ENCODE measurements at regions not wholly inside any gene's neighbourhood (a gene's known extent, or its start where the extent isn't known, plus 50 kb on each side); places are given as distances from the start of the nearest gene placed in this dataset.

- WGBS, 2 donors: 74 to 79% methylated on average over 2 of the region's 2 CpGs
- Histone ChIP-seq H3K27me3 (no peaks in the 10 kb centered on the region), H3K9me3 (no peaks in the 10 kb centered on the region), H3K4me3 (no peak overlapping the region), H3K36me3 (replicated peaks in 1 of 2; ENCODE audit: insufficient read depth in 1 of 2, low read depth in 2 of 2) (no peaks in the 10 kb centered on the region), H3K27ac (no peak overlapping the region), H3K4me1 (no peaks in the 10 kb centered on the region)
- intact Hi-C loops (cut with DNase I): loop anchor here (10.0 kb wide), 1 partner anchor 295 kb away; no protein-coding TSS in a partner anchor
- ATAC-seq (no peak), DNase-seq (no peak)
- no peak for TF ChIP-seq POLR2A (IDR thresholded peaks at IDR 0.05)
- TF ChIP-seq, protein P1, sequence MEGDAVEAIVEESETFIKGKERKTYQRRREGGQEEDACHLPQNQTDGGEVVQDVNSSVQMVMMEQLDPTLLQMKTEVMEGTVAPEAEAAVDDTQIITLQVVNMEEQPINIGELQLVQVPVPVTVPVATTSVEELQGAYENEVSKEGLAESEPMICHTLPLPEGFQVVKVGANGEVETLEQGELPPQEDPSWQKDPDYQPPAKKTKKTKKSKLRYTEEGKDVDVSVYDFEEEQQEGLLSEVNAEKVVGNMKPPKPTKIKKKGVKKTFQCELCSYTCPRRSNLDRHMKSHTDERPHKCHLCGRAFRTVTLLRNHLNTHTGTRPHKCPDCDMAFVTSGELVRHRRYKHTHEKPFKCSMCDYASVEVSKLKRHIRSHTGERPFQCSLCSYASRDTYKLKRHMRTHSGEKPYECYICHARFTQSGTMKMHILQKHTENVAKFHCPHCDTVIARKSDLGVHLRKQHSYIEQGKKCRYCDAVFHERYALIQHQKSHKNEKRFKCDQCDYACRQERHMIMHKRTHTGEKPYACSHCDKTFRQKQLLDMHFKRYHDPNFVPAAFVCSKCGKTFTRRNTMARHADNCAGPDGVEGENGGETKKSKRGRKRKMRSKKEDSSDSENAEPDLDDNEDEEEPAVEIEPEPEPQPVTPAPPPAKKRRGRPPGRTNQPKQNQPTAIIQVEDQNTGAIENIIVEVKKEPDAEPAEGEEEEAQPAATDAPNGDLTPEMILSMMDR (IDR thresholded peaks at IDR 0.05): no peak
These were observed 1614.4 kb upstream of the DDX18 start for GRCh38 chr2:116200086-116200485.

- 41 to 51% methylated on average over 3 of the region's 3 CpGs for WGBS, 2 donors
These were observed 1602.8 kb upstream of the DDX18 start for GRCh38 chr2:116211719-116212118.

DNA sequence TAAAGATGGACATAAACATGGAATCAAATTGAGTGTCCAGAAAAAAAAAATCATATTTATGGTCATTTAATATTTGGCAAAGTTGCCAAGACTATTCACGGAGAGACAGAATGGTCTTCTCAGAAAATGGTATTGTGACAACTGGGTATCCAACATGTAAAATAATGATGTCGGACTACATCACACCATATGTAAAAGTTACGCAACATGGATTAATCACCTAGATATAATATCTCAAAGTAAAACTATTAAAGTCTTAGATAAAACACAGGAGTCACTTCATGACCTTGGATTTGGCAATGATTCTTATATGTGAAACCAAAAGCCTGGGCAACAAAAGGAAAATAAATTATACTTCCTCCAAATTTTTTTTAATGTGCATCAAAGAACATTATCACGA, 1591.7 kb upstream of the DDX18 start:
- 69 to 71% methylated on average over 4 of the region's 4 CpGs for WGBS, 2 donors
- Histone ChIP-seq H3K27me3 (no peaks in the 10 kb centered on the region), H3K27ac (no peak overlapping the region), H3K4me1 (no peaks in the 10 kb centered on the region), H3K36me3 (replicated peaks in 1 of 2; ENCODE audit: insufficient read depth in 1 of 2, low read depth in 2 of 2) (no peaks in the 10 kb centered on the region), H3K9me3 (no peaks in the 10 kb centered on the region), H3K4me3 (no peak overlapping the region)
- TF ChIP-seq, protein P1 (IDR thresholded peaks at IDR 0.05): no peak
- no peak for TF ChIP-seq POLR2A (IDR thresholded peaks at IDR 0.05)
- no peak for ATAC-seq
- intact Hi-C loops (cut with DNase I): no loop called here
- DNase-seq: no peak

More at GRCh38 chr2:116211719-116212118, 1602.8 kb upstream of the DDX18 start:
- H3K36me3 ChIP-seq (replicated peaks in 1 of 2; ENCODE audit: insufficient read depth in 1 of 2, low read depth in 2 of 2): no peaks in the 10 kb centered on the region
- no peaks in the 10 kb centered on the region for H3K27me3 ChIP-seq
- DNase-seq: no peak
- TF ChIP-seq POLR2A (IDR thresholded peaks at IDR 0.05): no peak
- TF ChIP-seq, protein P1 (IDR thresholded peaks at IDR 0.05): no peak
- ATAC-seq: no peak
- intact Hi-C loops (cut with DNase I): no loop called here
- no peaks in the 10 kb centered on the region for H3K4me1 ChIP-seq
- H3K27ac ChIP-seq: no peak overlapping the region
- no peak overlapping the region for H3K4me3 ChIP-seq
- no peaks in the 10 kb centered on the region for H3K9me3 ChIP-seq

- DNase-seq: no peak
- H3K36me3 ChIP-seq (replicated peaks in 1 of 2; ENCODE audit: insufficient read depth in 1 of 2, low read depth in 2 of 2): no peaks in the 10 kb centered on the region
- no peak for ATAC-seq
- H3K9me3 ChIP-seq: no peaks in the 10 kb centered on the region
- H3K4me3 ChIP-seq: no peak overlapping the region
- H3K27ac ChIP-seq: no peak overlapping the region
- intact Hi-C loops (cut with DNase I): no loop called here
- H3K27me3 ChIP-seq: no peaks in the 10 kb centered on the region
- no peaks in the 10 kb centered on the region for H3K4me1 ChIP-seq
- WGBS, 2 donors: 71 to 81% methylated on average over 4 of the region's 4 CpGs
- TF ChIP-seq, protein P1 (IDR thresholded peaks at IDR 0.05): no peak
- TF ChIP-seq POLR2A (IDR thresholded peaks at IDR 0.05): no peak
These were observed 1590.6 kb upstream of the DDX18 start for GRCh38 chr2:116223912-116224311.

DNA sequence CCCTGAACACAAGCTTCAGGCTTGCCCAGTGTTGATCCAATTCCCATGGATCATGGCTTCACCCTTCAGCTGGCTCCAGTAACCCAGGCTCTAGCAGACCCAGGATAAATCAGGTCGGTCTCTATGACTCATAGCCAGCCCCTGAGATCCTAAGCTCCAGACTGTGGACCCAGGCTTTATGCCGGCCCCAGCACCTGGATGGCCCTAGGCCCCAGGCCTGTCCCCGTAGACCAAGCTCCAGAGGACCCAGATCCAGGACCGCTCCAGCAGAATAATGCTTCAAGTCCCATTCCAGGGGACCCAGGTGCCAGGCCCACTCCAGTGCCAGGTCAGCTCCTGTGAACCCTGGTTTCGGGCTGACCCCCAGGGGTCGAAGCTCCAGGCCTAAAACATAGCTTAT, 1589.9 kb upstream of the DDX18 start:
- Histone ChIP-seq H3K4me3 (no peak overlapping the region), H3K36me3 (replicated peaks in 1 of 2; ENCODE audit: insufficient read depth in 1 of 2, low read depth in 2 of 2) (no peaks in the 10 kb centered on the region), H3K4me1 (no peaks in the 10 kb centered on the region), H3K9me3 (no peaks in the 10 kb centered on the region), H3K27ac (no peak overlapping the region), H3K27me3 (no peaks in the 10 kb centered on the region)
- 70 to 78% methylated on average over 4 to 6 of the region's 6 CpGs for WGBS, 2 donors
- TF ChIP-seq, protein P1 (IDR thresholded peaks at IDR 0.05): no peak
- TF ChIP-seq POLR2A (IDR thresholded peaks at IDR 0.05): no peak
- DNase-seq: no peak
- no peak for ATAC-seq
- intact Hi-C loops (cut with DNase I): no loop called here

All from body of pancreas (tissue), 4 donors.